ENCODE measurements at regions not wholly inside any gene's neighbourhood (a gene's known extent, or its start where the extent isn't known, plus 50 kb on each side); places are given as distances from the start of the nearest gene placed in this dataset.

- TF ChIP-seq REST (IDR thresholded peaks at IDR 0.05; ENCODE audit: unreplicated experiment), result no peak
These were observed 433.8 kb upstream of the RBMS3 start (continued) for GRCh38 chr3:28846971-28847478.

GRCh38 chr3:28847736-28848135 is 433.1 kb upstream of the RBMS3 start:
- no peaks in the 10 kb centered on the region for H4K20me1 ChIP-seq (replicated peaks; ENCODE audit: insufficient read depth)

DNA sequence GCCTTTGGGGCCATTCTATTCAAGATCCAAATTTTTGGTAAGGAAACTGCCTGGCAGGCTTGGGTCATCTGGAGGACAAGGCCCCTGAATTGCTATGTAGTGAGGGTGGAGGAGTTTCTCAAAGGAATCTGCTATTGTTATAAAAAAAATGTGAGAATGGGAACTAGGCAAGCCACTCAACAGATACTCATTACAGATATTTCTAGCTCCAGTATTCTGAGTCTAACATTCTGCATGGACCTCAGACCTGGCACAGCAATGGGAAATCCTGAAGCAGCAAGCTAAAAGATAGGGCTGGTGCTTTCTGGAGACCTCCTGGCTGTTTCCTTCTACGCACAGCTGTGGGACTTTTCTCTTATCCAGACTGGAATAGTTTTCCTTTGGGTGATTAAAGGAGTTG is 430.7 kb upstream of the RBMS3 start:
- Histone ChIP-seq H3K79me2 (replicated peaks; ENCODE audit: insufficient read depth) (no peaks in the 10 kb centered on the region), H3K27me3 (ENCODE audit: insufficient read depth) (no peaks in the 10 kb centered on the region), H2AFZ (no peak overlapping the region), H3K4me3 (no peak overlapping the region), H3K36me3 (ENCODE audit: insufficient read depth) (no peaks in the 10 kb centered on the region), H3F3A (replicated peaks; ENCODE audit: low read depth) (no peaks in the 10 kb centered on the region), H3K4me1 (ENCODE audit: insufficient read depth) (0 out of 2 replicates have a peak, but pooled peaks cover 4% of the 10 kb centered on the region), H4K20me1 (replicated peaks; ENCODE audit: insufficient read depth) (no peaks in the 10 kb centered on the region), H3K9me2 (ENCODE audit: insufficient read depth) (0 out of 2 replicates have a peak, but pooled peaks cover under 1% of the 10 kb centered on the region), H3K27ac (ENCODE audit: low read depth) (no peak overlapping the region), H3K4me2 (no peak overlapping the region)
- no peak for DNase-seq (ENCODE audit: low spot score)
- Mint-ChIP-seq H3K36me3 (ENCODE audit: low read depth) (no peaks in the 10 kb centered on the region), H3K27me3 (ENCODE audit: insufficient read depth, low read depth, poor library complexity) (no peaks in the 10 kb centered on the region), H3K9me3 (no peaks in the 10 kb centered on the region), H3K4me1 (peaks cover 3% of the 10 kb centered on the region), H3K27ac (no peak overlapping the region), H3K4me3 (no peak overlapping the region)
- no peak for ATAC-seq
- no peak for TF ChIP-seq EZH2 (IDR thresholded peaks at IDR 0.05; ENCODE audit: low read depth, unreplicated experiment)
- TF ChIP-seq NANOG (IDR thresholded peaks at IDR 0.05; ENCODE audit: borderline replicate concordance), result no peak
- TF ChIP-seq, protein P1, sequence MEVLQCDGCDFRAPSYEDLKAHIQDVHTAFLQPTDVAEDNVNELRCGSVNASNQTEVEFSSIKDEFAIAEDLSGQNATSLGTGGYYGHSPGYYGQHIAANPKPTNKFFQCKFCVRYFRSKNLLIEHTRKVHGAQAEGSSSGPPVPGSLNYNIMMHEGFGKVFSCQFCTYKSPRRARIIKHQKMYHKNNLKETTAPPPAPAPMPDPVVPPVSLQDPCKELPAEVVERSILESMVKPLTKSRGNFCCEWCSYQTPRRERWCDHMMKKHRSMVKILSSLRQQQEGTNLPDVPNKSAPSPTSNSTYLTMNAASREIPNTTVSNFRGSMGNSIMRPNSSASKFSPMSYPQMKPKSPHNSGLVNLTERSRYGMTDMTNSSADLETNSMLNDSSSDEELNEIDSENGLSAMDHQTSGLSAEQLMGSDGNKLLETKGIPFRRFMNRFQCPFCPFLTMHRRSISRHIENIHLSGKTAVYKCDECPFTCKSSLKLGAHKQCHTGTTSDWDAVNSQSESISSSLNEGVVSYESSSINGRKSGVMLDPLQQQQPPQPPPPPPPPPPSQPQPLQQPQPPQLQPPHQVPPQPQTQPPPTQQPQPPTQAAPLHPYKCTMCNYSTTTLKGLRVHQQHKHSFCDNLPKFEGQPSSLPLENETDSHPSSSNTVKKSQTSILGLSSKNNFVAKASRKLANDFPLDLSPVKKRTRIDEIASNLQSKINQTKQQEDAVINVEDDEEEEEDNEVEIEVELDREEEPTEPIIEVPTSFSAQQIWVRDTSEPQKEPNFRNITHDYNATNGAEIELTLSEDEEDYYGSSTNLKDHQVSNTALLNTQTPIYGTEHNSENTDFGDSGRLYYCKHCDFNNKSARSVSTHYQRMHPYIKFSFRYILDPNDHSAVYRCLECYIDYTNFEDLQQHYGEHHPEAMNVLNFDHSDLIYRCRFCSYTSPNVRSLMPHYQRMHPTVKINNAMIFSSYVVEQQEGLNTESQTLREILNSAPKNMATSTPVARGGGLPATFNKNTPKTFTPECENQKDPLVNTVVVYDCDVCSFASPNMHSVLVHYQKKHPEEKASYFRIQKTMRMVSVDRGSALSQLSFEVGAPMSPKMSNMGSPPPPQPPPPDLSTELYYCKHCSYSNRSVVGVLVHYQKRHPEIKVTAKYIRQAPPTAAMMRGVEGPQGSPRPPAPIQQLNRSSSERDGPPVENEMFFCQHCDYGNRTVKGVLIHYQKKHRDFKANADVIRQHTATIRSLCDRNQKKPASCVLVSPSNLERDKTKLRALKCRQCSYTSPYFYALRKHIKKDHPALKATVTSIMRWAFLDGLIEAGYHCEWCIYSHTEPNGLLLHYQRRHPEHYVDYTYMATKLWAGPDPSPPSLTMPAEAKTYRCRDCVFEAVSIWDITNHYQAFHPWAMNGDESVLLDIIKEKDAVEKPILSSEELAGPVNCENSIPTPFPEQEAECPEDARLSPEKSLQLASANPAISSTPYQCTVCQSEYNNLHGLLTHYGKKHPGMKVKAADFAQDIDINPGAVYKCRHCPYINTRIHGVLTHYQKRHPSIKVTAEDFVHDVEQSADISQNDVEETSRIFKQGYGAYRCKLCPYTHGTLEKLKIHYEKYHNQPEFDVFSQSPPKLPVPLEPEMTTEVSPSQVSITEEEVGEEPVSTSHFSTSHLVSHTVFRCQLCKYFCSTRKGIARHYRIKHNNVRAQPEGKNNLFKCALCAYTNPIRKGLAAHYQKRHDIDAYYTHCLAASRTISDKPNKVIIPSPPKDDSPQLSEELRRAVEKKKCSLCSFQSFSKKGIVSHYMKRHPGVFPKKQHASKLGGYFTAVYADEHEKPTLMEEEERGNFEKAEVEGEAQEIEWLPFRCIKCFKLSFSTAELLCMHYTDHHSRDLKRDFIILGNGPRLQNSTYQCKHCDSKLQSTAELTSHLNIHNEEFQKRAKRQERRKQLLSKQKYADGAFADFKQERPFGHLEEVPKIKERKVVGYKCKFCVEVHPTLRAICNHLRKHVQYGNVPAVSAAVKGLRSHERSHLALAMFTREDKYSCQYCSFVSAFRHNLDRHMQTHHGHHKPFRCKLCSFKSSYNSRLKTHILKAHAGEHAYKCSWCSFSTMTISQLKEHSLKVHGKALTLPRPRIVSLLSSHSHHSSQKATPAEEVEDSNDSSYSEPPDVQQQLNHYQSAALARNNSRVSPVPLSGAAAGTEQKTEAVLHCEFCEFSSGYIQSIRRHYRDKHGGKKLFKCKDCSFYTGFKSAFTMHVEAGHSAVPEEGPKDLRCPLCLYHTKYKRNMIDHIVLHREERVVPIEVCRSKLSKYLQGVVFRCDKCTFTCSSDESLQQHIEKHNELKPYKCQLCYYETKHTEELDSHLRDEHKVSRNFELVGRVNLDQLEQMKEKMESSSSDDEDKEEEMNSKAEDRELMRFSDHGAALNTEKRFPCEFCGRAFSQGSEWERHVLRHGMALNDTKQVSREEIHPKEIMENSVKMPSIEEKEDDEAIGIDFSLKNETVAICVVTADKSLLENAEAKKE (CRISPR knock-in tag; IDR thresholded peaks at IDR 0.05), result no peak

More at GRCh38 chr3:28847736-28848135, 433.1 kb upstream of the RBMS3 start:
- Mint-ChIP-seq H3K9me3 (no peaks in the 10 kb centered on the region), H3K4me3 (no peak overlapping the region), H3K27me3 (ENCODE audit: insufficient read depth, low read depth, poor library complexity) (no peaks in the 10 kb centered on the region), H3K4me1 (peaks cover 13% of the 10 kb centered on the region), H3K36me3 (ENCODE audit: low read depth) (no peaks in the 10 kb centered on the region), H3K27ac (no peak overlapping the region)
- no peaks in the 10 kb centered on the region for H3K36me3 ChIP-seq (ENCODE audit: insufficient read depth)
- H2AFZ ChIP-seq, result 0 out of 2 replicates have a peak overlapping the region, but pooled peaks have one; percentile 25
- ATAC-seq (no peak), DNase-seq (ENCODE audit: low spot score) (no peak)
- peak overlapping the region; percentile 29; the same call in 1 of the 2 replicates for H3K4me2 ChIP-seq
- H3K27ac ChIP-seq (ENCODE audit: low read depth), result no peak overlapping the region
- TF ChIP-seq CREB1 (CRISPR knock-in tag; IDR thresholded peaks at IDR 0.05; ENCODE audit: low read depth) (no peak), POLR2AphosphoS5 (IDR thresholded peaks at IDR 0.05; ENCODE audit: low read depth) (no peak), NANOG (IDR thresholded peaks at IDR 0.05; ENCODE audit: borderline replicate concordance) (no peak), EZH2 (IDR thresholded peaks at IDR 0.05; ENCODE audit: low read depth, unreplicated experiment) (no peak)
- TF ChIP-seq, protein P2, sequence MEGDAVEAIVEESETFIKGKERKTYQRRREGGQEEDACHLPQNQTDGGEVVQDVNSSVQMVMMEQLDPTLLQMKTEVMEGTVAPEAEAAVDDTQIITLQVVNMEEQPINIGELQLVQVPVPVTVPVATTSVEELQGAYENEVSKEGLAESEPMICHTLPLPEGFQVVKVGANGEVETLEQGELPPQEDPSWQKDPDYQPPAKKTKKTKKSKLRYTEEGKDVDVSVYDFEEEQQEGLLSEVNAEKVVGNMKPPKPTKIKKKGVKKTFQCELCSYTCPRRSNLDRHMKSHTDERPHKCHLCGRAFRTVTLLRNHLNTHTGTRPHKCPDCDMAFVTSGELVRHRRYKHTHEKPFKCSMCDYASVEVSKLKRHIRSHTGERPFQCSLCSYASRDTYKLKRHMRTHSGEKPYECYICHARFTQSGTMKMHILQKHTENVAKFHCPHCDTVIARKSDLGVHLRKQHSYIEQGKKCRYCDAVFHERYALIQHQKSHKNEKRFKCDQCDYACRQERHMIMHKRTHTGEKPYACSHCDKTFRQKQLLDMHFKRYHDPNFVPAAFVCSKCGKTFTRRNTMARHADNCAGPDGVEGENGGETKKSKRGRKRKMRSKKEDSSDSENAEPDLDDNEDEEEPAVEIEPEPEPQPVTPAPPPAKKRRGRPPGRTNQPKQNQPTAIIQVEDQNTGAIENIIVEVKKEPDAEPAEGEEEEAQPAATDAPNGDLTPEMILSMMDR (conservative IDR thresholded peaks at IDR 0.05; ENCODE audit: low read depth in 2 of 2), result no peak
- no peaks in the 10 kb centered on the region for H3K27me3 ChIP-seq (ENCODE audit: insufficient read depth)
- H3K9me2 ChIP-seq (ENCODE audit: insufficient read depth), result no peaks in the 10 kb centered on the region
- H3K4me3 ChIP-seq, result peak overlapping the region; percentile 47; the same call in 1 of the 2 replicates
- no peaks in the 10 kb centered on the region for H3K79me2 ChIP-seq (replicated peaks; ENCODE audit: insufficient read depth)
- H3F3A ChIP-seq (replicated peaks; ENCODE audit: low read depth), result no peaks in the 10 kb centered on the region
- 0 out of 2 replicates have a peak, but pooled peaks cover 6% of the 10 kb centered on the region for H3K4me1 ChIP-seq (ENCODE audit: insufficient read depth)
